OCI-LY3 (cell line): ENCODE measurements at regions not wholly inside any gene's neighbourhood (a gene's known extent, or its start where the extent isn't known, plus 50 kb on each side); places are given as distances from the start of the nearest gene placed in this dataset.

Source experiments
- EZH2phosphoT487 ChIP-seq: fragments of 200-600 bp; shearing (Covaris generic); IDR thresholded peaks from 2 replicates; pipeline ENCODE4 v1.6.1; 2018; ENCODE audit warnings: antibody characterized with exemption, mixed run types, low read depth
- TF ChIP-seq, protein P1 (sequence below): fragments of 200-600, 300-600 bp; sonication (generic); IDR thresholded peaks from 2 replicates; pipeline ENCODE4 v1.5.1; 2014; ENCODE audit warnings: antibody characterized with exemption, low read length, low read depth

DNA sequence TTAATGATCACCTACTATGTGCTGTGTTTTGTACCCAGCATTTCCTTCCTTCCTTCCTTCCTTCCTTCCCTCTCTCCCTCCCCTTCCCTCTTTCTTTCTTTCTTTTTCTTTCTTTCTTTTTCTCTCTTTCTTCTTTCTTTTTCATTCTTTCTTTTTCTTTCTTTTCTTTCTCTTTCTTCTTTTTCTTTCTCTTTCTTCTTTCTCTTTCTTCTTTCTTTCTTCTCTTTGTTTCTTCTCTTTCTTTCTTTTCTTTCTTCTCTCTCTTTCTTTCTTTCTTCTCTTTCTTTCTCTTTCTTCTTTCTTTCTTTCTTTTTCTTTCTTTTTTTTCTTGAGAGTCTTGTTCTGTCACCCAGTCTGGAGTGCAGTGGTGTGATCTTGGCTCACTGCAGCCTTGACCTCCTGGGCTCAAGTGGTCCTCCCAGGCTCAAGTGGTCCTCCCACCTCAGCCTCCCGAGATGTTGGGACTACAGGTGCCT lies 165.7 kb upstream of the MVB12B start:
- TF ChIP-seq, protein P1, sequence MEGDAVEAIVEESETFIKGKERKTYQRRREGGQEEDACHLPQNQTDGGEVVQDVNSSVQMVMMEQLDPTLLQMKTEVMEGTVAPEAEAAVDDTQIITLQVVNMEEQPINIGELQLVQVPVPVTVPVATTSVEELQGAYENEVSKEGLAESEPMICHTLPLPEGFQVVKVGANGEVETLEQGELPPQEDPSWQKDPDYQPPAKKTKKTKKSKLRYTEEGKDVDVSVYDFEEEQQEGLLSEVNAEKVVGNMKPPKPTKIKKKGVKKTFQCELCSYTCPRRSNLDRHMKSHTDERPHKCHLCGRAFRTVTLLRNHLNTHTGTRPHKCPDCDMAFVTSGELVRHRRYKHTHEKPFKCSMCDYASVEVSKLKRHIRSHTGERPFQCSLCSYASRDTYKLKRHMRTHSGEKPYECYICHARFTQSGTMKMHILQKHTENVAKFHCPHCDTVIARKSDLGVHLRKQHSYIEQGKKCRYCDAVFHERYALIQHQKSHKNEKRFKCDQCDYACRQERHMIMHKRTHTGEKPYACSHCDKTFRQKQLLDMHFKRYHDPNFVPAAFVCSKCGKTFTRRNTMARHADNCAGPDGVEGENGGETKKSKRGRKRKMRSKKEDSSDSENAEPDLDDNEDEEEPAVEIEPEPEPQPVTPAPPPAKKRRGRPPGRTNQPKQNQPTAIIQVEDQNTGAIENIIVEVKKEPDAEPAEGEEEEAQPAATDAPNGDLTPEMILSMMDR, result no peak
- TF ChIP-seq EZH2phosphoT487, result no peak
